Breast epithelium (tissue), 3 donors: ENCODE measurements at regions not wholly inside any gene's neighbourhood (a gene's known extent, or its start where the extent isn't known, plus 50 kb on each side); places are given as distances from the start of the nearest gene placed in this dataset.

Source experiments
- CTCF ChIP-seq, 3 donors: fragments of 450-650 bp; IDR thresholded peaks; one replicate each; pipeline ENCODE4 v1.5.1; 2016 to 2017; ENCODE audit warnings: antibody characterized with exemption in 3 of 3, mild to moderate bottlenecking in 3 of 3, moderate library complexity in 3 of 3
- POLR2A ChIP-seq: fragments of 450-650 bp; IDR thresholded peaks from one replicate; pipeline ENCODE4 v1.6.1; 2016; ENCODE audit warnings: antibody characterized with exemption, mild to moderate bottlenecking, moderate library complexity

DNA sequence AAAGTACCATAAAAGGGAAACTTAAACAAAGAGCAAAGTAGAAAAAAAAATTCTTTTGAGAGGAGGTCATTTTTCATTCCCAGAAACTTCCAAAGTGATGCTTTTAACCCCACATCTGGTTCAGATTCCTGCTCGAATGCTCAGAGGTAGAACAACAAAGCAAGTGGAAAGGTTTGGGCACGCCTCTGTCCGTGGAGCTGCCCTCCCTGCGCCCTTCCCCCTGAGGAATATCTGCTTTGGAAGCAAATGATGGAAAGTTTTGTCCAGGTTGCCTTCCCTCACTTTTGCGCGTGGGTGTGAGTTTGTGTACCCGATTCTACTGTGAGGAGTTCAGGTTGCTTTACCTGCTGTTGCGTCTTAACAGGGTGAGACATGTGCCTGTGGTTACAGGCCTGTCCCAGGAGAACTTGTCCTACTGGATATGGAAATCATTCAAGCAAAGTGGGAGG lies 110.2 kb downstream of the KLF5 start:
- TF ChIP-seq CTCF (IDR thresholded peaks at IDR 0.05), result no peak
- TF ChIP-seq POLR2A, result no peak
